ENCODE measurements at regions not wholly inside any gene's neighbourhood (a gene's known extent, or its start where the extent isn't known, plus 50 kb on each side); places are given as distances from the start of the nearest gene placed in this dataset.

GRCh38 chr17:53168413-53168812 is 654.3 kb upstream of the KIF2B start:
- ChIA-PET POLR2A (ENCODE audit: low non-redundant PET) (no interaction called here), CTCF (no interaction called here)
- H3K27ac ChIP-seq (ENCODE audit: low read depth, low read length, poor library complexity, severe bottlenecking) = no peak overlapping the region
- H3K4me1 ChIP-seq (ENCODE audit: insufficient read depth, low read length, poor library complexity, severe bottlenecking) = no peaks in the 10 kb centered on the region
- no peak overlapping the region for H3K4me3 ChIP-seq (ENCODE audit: low read depth, low read length, poor library complexity, severe bottlenecking)
- H3K27me3 ChIP-seq (replicated peaks; ENCODE audit: insufficient read depth, low read depth, low read length, poor library complexity) = no peaks in the 10 kb centered on the region
- H3K9me3 ChIP-seq (ENCODE audit: low read depth, low read length, poor library complexity, severe bottlenecking) = no peaks in the 10 kb centered on the region
- TF ChIP-seq, protein P1, sequence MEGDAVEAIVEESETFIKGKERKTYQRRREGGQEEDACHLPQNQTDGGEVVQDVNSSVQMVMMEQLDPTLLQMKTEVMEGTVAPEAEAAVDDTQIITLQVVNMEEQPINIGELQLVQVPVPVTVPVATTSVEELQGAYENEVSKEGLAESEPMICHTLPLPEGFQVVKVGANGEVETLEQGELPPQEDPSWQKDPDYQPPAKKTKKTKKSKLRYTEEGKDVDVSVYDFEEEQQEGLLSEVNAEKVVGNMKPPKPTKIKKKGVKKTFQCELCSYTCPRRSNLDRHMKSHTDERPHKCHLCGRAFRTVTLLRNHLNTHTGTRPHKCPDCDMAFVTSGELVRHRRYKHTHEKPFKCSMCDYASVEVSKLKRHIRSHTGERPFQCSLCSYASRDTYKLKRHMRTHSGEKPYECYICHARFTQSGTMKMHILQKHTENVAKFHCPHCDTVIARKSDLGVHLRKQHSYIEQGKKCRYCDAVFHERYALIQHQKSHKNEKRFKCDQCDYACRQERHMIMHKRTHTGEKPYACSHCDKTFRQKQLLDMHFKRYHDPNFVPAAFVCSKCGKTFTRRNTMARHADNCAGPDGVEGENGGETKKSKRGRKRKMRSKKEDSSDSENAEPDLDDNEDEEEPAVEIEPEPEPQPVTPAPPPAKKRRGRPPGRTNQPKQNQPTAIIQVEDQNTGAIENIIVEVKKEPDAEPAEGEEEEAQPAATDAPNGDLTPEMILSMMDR (conservative IDR thresholded peaks at IDR 0.05; ENCODE audit: low read depth, low read length) = no peak
- no peak for TF ChIP-seq EZH2 (IDR thresholded peaks at IDR 0.05; ENCODE audit: borderline replicate concordance, low read depth, low read length, poor library complexity, severe bottlenecking)
- no peaks in the 10 kb centered on the region for H3K36me3 ChIP-seq (ENCODE audit: insufficient read depth, low read length, poor library complexity, severe bottlenecking)
- no peak for DNase-seq (ENCODE audit: low spot score)
- no TSS peak for BruUV-seq (replicated peaks)
- intact Hi-C loops (cut with micrococcal nuclease; ENCODE audit: unreplicated experiment) = no loop called here

GRCh38 chr17:53166731-53167130 is 656.0 kb upstream of the KIF2B start:
- no peak overlapping the region for H3K27ac ChIP-seq (ENCODE audit: low read depth, low read length, poor library complexity, severe bottlenecking)
- H3K9me3 ChIP-seq (ENCODE audit: low read depth, low read length, poor library complexity, severe bottlenecking) = no peaks in the 10 kb centered on the region
- H3K36me3 ChIP-seq (ENCODE audit: insufficient read depth, low read length, poor library complexity, severe bottlenecking) = no peaks in the 10 kb centered on the region
- no peak overlapping the region for H3K4me3 ChIP-seq (ENCODE audit: low read depth, low read length, poor library complexity, severe bottlenecking)
- ChIA-PET CTCF (no interaction called here), POLR2A (ENCODE audit: low non-redundant PET) (no interaction called here)
- no peaks in the 10 kb centered on the region for H3K4me1 ChIP-seq (ENCODE audit: insufficient read depth, low read length, poor library complexity, severe bottlenecking)
- BruUV-seq (replicated peaks) = no TSS peak
- TF ChIP-seq, protein P1 (conservative IDR thresholded peaks at IDR 0.05; ENCODE audit: low read depth, low read length) = no peak
- no peak for TF ChIP-seq EZH2 (IDR thresholded peaks at IDR 0.05; ENCODE audit: borderline replicate concordance, low read depth, low read length, poor library complexity, severe bottlenecking)
- intact Hi-C loops (cut with micrococcal nuclease; ENCODE audit: unreplicated experiment) = no loop called here
- no peaks in the 10 kb centered on the region for H3K27me3 ChIP-seq (replicated peaks; ENCODE audit: insufficient read depth, low read depth, low read length, poor library complexity)
- DNase-seq (ENCODE audit: low spot score) = no peak

DNA sequence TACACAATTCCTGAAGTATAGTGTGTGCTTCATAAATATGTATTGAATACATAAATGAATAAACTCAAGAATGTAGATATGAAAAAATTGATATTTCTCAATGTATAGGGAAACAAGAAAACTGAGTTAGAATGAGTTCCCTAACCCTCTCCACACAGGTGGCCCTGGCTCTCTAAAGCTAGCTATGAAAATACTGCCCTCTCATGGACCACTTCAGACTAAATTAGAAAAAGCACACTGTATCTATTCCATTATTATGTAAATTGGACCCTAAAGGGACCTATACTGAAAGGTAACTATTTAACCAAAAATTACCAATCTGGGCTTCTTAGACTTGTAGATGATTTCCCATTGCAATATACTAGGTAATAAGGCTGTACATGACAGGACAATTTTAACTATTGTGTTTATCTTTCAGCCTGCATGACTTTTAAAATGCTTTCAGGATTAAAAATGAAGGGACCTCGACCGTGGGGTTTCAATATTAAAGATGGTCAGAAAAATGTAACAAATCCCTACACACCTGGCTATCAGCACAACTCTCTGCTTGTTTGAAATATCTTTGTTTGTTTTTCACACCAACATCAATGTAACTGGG is 672.5 kb upstream of the KIF2B start:
- BruUV-seq (replicated peaks) = no TSS peak
- Histone ChIP-seq H3K27me3 (replicated peaks; ENCODE audit: insufficient read depth, low read depth, low read length, poor library complexity) (peaks cover 6% of the 10 kb centered on the region), H3K4me3 (ENCODE audit: low read depth, low read length, poor library complexity, severe bottlenecking) (no peak overlapping the region), H3K9me3 (ENCODE audit: low read depth, low read length, poor library complexity, severe bottlenecking) (no peaks in the 10 kb centered on the region), H3K27ac (ENCODE audit: low read depth, low read length, poor library complexity, severe bottlenecking) (no peak overlapping the region), H3K4me1 (ENCODE audit: insufficient read depth, low read length, poor library complexity, severe bottlenecking) (no peaks in the 10 kb centered on the region), H3K36me3 (ENCODE audit: insufficient read depth, low read length, poor library complexity, severe bottlenecking) (no peaks in the 10 kb centered on the region)
- TF ChIP-seq, protein P1 (conservative IDR thresholded peaks at IDR 0.05; ENCODE audit: low read depth, low read length) = peak; percentile 48; the same call in 1 of the 2 replicates
- TF ChIP-seq EZH2 (IDR thresholded peaks at IDR 0.05; ENCODE audit: borderline replicate concordance, low read depth, low read length, poor library complexity, severe bottlenecking) = no peak
- DNase-seq (ENCODE audit: low spot score) = peak; percentile 26
- POLR2A ChIA-PET (ENCODE audit: low non-redundant PET) = no interaction called here
- intact Hi-C loops (cut with micrococcal nuclease; ENCODE audit: unreplicated experiment) = no loop called here
- CTCF ChIA-PET = no interaction called here

Data from A673 (cell line).